Heart right ventricle (tissue), 16 donors: ENCODE measurements at regions not wholly inside any gene's neighbourhood (a gene's known extent, or its start where the extent isn't known, plus 50 kb on each side); places are given as distances from the start of the nearest gene placed in this dataset.

Experiments
- ATAC-seq, 8 donors: fragments of 200-7000 bp; cut with Tn5 transposase; one replicate each; pipeline ENCODE4 v1.9.1; 2020; ENCODE audit warnings: mild to moderate bottlenecking in 8 of 8, moderate library complexity in 8 of 8, moderate number of reproducible peaks in 1 of 8
- DNase-seq, 2 donors: peaks; one replicate each; pipeline ENCODE4 v3.0.0-alpha.2; 2020
- H3K27ac ChIP-seq, 10 donors: fragments of 200-600 bp; sonication (generic) in 2 of 10; one replicate each; pipeline versions ENCODE4 v1.5.0 to v1.8.0; 2020 to 2022; ENCODE audit warnings: mild to moderate bottlenecking in 3 of 10
- H3K27me3 ChIP-seq, 7 donors: fragments of 200-600 bp; one replicate each; pipeline ENCODE4 v1.8.0; 2021 to 2022; ENCODE audit warnings: mild to moderate bottlenecking in 2 of 7
- H3K36me3 ChIP-seq, 9 donors: fragments of 200-600 bp; sonication (generic) in 1 of 9; one replicate each; pipeline versions ENCODE4 v1.5.0 to v1.8.0; 2020 to 2022; ENCODE audit warnings: mild to moderate bottlenecking in 2 of 9
- H3K4me1 ChIP-seq, 9 donors: fragments of 200-600 bp; sonication (generic) in 1 of 9; one replicate each; pipeline versions ENCODE4 v1.5.0 to v1.8.0; 2020 to 2022; ENCODE audit warnings: mild to moderate bottlenecking in 4 of 9
- H3K4me3 ChIP-seq, 10 donors: fragments of 200-600 bp; sonication (generic) in 2 of 10; one replicate each; pipeline versions ENCODE4 v1.5.0 to v1.8.0; 2020 to 2022; ENCODE audit warnings: mild to moderate bottlenecking in 7 of 10, moderate library complexity in 2 of 10
- H3K9me3 ChIP-seq, 11 donors: fragments of 200-600 bp in 10 of 11; sonication (generic) in 2 of 11; one replicate each; pipeline versions ENCODE4 v1.5.0 to v1.8.0; 2013 to 2022; ENCODE audit warnings: mild to moderate bottlenecking in 2 of 11, control low read depth in 1 of 11, moderate library complexity in 1 of 11
- WGBS, 2 donors: extraction: QIAGEN DNeasy Blood & Tissue Kit; methylation state at CpG; one replicate each; pipeline ENCODE4 v1.1.7; 2013; ENCODE audit warnings: inconsistent platforms in 1 of 2; 5-methylcytosine and 5-hydroxymethylcytosine counted together
- intact Hi-C, 10 donors: fragments of 100-400 bp; cut with DNase I; formaldehyde crosslinking; loops; one replicate each; pipeline versions ENCODE4 v1.11.1 to v1.14.2; 2022
- TF ChIP-seq, protein P1 (sequence below), 9 donors: fragments of 200-600 bp; sonication (generic) in 2 of 9; IDR thresholded peaks; one replicate each; pipeline versions ENCODE4 v1.5.0 to v1.8.0; 2021 to 2022; ENCODE audit warnings: antibody characterized with exemption in 9 of 9, mild to moderate bottlenecking in 5 of 9, moderate library complexity in 1 of 9
- donor health status: Arrhythmogenic right ventricular cardiomyopathy.
- donor health status: ischemic (EF 13 %, LVEDD 7.1; RV severe dilation, severe dysfunction).
- donor health status: healthy with polysubstance abuse.
- donor health status: DM: no; HTN: yes; CAD: no.
- donor health status: DM: no; HTN: no; CAD: no.
- donor health status: ischemic (EF 25% LVEDD 6.9; RV normal size, moderate dysfunction).
- donor health status: ischemic (EF 25% LVEDD 5.7; RV mildly dilated, moderate dysfunction).
- donor health status: healthy.
- donor health status: DM: yes; HTN: yes; CAD: no.
- donor health status: Ischemic cardiomyopathy.
- donor health status: ischemic (EF 35%, LVEDD 5.7; RV mildly dilated, moderate dysfunction).
- donor health status: nonischemic (EF 11% LVEDD 7.7; RV severe dilation, severe dysfunction).
- donor health status: DM: yes; HTN: yes; CAD: no.
- donor health status: PGD.
- donor health status: ischemic (EF 29% LVEDD 5.4; RV normal size, mild dysfunction).
- donor health status: nonischemic (EF 23%, LVEDD 6.1; RV moderate dilation, normal function).

DNA sequence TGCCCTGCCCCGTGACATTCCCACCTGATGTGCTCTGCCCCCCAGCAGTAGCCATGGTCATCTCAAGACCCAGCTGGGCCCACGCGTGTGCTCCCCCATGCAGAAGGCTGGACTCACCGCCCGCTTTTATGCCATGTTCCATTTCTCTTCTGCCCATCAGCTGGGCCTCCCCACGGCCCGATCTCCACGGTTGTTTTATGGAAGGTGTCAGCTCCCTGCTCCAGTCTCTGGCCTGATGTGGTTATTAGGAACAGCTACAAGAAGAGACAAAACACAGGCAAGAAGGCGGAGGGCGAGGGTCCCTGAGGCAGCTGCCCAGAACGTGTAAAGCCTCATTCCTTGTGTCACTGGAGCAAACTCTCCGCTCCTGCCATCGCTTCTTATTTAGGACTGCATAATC lies 50.2 kb upstream of the DISP3 start:
- Histone ChIP-seq H3K36me3 (no peaks in the 10 kb centered on the region), H3K4me3 (no peak overlapping the region), H3K4me1 (no peaks in the 10 kb centered on the region), H3K9me3 (no peaks in the 10 kb centered on the region), H3K27ac (no peak overlapping the region), H3K27me3 (peaks cover 0 to 9% (median 0%) of the 10 kb centered on the region in 7 donors)
- ATAC-seq (no peak), DNase-seq (no peak)
- intact Hi-C loops, result no loop called here
- TF ChIP-seq, protein P1, sequence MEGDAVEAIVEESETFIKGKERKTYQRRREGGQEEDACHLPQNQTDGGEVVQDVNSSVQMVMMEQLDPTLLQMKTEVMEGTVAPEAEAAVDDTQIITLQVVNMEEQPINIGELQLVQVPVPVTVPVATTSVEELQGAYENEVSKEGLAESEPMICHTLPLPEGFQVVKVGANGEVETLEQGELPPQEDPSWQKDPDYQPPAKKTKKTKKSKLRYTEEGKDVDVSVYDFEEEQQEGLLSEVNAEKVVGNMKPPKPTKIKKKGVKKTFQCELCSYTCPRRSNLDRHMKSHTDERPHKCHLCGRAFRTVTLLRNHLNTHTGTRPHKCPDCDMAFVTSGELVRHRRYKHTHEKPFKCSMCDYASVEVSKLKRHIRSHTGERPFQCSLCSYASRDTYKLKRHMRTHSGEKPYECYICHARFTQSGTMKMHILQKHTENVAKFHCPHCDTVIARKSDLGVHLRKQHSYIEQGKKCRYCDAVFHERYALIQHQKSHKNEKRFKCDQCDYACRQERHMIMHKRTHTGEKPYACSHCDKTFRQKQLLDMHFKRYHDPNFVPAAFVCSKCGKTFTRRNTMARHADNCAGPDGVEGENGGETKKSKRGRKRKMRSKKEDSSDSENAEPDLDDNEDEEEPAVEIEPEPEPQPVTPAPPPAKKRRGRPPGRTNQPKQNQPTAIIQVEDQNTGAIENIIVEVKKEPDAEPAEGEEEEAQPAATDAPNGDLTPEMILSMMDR (IDR thresholded peaks at IDR 0.05), result no peak
- 82 to 84% methylated on average over 13 of the region's 13 CpGs for WGBS, 2 donors
